Stimulated activated naive CD8-positive, alpha-beta T cell treated with anti-CD3 and anti-CD28 coated beads, Interleukin-15, amount 100 ng/mL, for 72 hours (primary cell): ENCODE measurements at regions not wholly inside any gene's neighbourhood (a gene's known extent, or its start where the extent isn't known, plus 50 kb on each side); places are given as distances from the start of the nearest gene placed in this dataset.
A peak's percentile ranks its signal among the peaks of the same experiment; 100 is the strongest.

Experiments
- ATAC-seq: fragments of 150-1000 bp; cut with Tn5 transposase; 2 replicates; pipeline ENCODE4 v1.10.0; 2021; ENCODE audit warnings: mild to moderate bottlenecking, moderate library complexity
- DNase-seq, 2 donors: peaks; one replicate each; pipeline ENCODE4 v3.0.0; 2021 to 2022
- H3K27ac Mint-ChIP-seq, 2 donors: one replicate each; pipeline ENCODE4 v1.8.0; 2022; ENCODE audit warnings: mild to moderate bottlenecking in 2 of 2, mixed read lengths in 2 of 2, moderate library complexity in 2 of 2
- H3K27me3 Mint-ChIP-seq: one replicate; pipeline ENCODE4 v1.8.0; 2022; ENCODE audit warnings: mixed read lengths
- H3K4me1 Mint-ChIP-seq: one replicate; pipeline ENCODE4 v1.8.0; 2022; ENCODE audit warnings: mild to moderate bottlenecking, mixed read lengths
- H3K4me3 Mint-ChIP-seq, 2 donors: one replicate each; pipeline ENCODE4 v1.8.0; 2022; ENCODE audit warnings: mild to moderate bottlenecking in 2 of 2, mixed read lengths in 2 of 2, moderate library complexity in 1 of 2
- H3K9me3 Mint-ChIP-seq, 2 donors: one replicate each; pipeline ENCODE4 v1.8.0; 2022; ENCODE audit warnings: mixed read lengths in 2 of 2

GRCh38 chr15:27677951-27678350 lies 421.2 kb downstream of the OCA2 start:
- DNase-seq (no peak), ATAC-seq (no peak)
- H3K27ac Mint-ChIP-seq: peak overlapping the region in 1 of 2 donors; percentile 13
- H3K4me1 Mint-ChIP-seq: no peaks in the 10 kb centered on the region
- no peak overlapping the region for H3K4me3 Mint-ChIP-seq
- peaks cover 0 to 8% of the 10 kb centered on the region in 2 donors for H3K9me3 Mint-ChIP-seq
- H3K27me3 Mint-ChIP-seq: peaks cover 8% of the 10 kb centered on the region

- Mint-ChIP-seq H3K4me1 (no peaks in the 10 kb centered on the region), H3K4me3 (no peak overlapping the region), H3K27ac (no peak overlapping the region), H3K9me3 (peaks cover 0 to 3% of the 10 kb centered on the region in 2 donors), H3K27me3 (peaks cover 2% of the 10 kb centered on the region)
- ATAC-seq (no peak), DNase-seq (no peak)
Measured at GRCh38 chr15:27676647-27677046, 422.5 kb downstream of the OCA2 start.

DNA sequence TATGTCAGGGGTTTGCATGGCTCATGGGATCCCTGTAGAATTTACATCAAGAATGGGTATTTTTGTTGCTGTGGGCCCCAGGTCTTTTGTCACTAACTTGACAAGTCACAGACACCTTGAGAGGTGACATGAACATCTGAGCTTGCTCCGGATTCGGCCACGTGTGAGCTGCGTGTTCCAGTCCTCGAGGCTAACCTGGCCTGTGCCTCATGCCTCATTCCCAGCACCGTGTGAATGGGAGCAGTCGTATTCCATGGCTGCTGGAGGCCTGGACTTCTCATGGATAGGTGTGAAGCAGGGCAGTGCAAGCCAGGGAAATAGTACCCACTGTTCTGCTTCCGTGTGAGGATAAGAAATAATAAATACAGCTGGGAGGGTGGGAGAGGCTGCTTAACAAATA lies 423.5 kb downstream of the OCA2 start:
- ATAC-seq: no peak
- Mint-ChIP-seq H3K9me3 (no peaks in the 10 kb centered on the region), H3K4me3 (no peak overlapping the region), H3K27me3 (no peaks in the 10 kb centered on the region), H3K27ac (no peak overlapping the region), H3K4me1 (no peaks in the 10 kb centered on the region)
- no peak for DNase-seq

GRCh38 chr15:27674826-27675225 lies 424.3 kb downstream of the OCA2 start:
- Mint-ChIP-seq H3K27me3 (no peaks in the 10 kb centered on the region), H3K4me1 (no peaks in the 10 kb centered on the region), H3K9me3 (no peaks in the 10 kb centered on the region), H3K4me3 (no peak overlapping the region), H3K27ac (no peak overlapping the region)
- no peak for ATAC-seq
- DNase-seq: no peak

GRCh38 chr15:27673766-27674445 lies 425.2 kb downstream of the OCA2 start:
- DNase-seq (no peak), ATAC-seq (no peak)
- Mint-ChIP-seq H3K27ac (no peak overlapping the region), H3K9me3 (no peaks in the 10 kb centered on the region), H3K4me1 (no peaks in the 10 kb centered on the region), H3K27me3 (no peaks in the 10 kb centered on the region), H3K4me3 (no peak overlapping the region)

DNA sequence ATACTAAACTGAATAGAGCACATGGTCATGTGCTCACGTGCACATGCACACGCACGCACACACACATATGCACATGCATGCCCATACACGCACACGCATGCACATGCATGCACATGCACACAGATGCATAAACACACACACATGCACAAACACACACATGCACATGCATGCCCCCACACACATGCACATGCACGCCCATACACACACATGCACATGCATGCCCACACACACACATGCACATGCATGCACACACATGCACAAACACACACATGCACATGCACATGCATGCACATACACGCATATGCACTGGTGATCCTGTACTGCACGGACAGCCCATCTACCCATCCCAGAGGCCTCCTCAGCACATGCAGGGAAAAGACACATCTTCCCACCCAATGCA lies 426.6 kb downstream of the OCA2 start:
- DNase-seq (no peak), ATAC-seq (no peak)
- no peak overlapping the region for H3K27ac Mint-ChIP-seq
- no peak overlapping the region for H3K4me3 Mint-ChIP-seq
- no peaks in the 10 kb centered on the region for H3K4me1 Mint-ChIP-seq
- H3K9me3 Mint-ChIP-seq: no peaks in the 10 kb centered on the region
- H3K27me3 Mint-ChIP-seq: no peaks in the 10 kb centered on the region

DNA sequence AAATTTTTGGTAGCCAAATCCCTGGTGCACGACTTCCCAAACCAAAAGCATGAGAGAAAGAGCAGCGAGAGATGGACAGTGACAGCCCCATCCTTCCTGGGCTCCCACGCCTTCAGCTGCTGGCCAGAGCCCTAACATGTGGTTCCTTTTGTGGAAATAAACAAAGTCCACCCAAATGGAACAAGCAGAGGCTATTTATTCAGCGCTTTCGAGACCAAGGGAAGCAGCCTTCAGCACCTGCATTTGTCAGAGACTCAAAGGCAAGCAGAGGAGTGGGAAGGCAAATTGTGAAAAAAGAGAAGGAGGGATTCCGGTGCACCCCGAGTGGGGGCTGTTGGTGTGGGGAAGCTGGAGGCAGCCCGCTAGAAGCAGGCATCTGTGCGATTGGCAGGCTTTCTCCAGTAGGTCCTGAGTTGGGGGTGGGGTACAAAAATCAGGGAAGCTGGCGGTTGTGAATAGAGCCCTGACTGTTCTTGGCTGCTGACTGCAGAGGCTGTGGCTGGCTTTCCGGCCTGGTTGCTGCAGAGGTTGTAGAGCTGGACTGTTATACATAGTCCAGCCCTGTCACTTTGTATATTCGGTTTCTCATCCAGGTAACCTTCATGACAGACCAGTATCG lies 427.2 kb downstream of the OCA2 start:
- Mint-ChIP-seq H3K27ac (no peak overlapping the region), H3K4me1 (no peaks in the 10 kb centered on the region), H3K9me3 (no peaks in the 10 kb centered on the region), H3K27me3 (no peaks in the 10 kb centered on the region), H3K4me3 (no peak overlapping the region)
- ATAC-seq (no peak), DNase-seq (no peak)

DNA sequence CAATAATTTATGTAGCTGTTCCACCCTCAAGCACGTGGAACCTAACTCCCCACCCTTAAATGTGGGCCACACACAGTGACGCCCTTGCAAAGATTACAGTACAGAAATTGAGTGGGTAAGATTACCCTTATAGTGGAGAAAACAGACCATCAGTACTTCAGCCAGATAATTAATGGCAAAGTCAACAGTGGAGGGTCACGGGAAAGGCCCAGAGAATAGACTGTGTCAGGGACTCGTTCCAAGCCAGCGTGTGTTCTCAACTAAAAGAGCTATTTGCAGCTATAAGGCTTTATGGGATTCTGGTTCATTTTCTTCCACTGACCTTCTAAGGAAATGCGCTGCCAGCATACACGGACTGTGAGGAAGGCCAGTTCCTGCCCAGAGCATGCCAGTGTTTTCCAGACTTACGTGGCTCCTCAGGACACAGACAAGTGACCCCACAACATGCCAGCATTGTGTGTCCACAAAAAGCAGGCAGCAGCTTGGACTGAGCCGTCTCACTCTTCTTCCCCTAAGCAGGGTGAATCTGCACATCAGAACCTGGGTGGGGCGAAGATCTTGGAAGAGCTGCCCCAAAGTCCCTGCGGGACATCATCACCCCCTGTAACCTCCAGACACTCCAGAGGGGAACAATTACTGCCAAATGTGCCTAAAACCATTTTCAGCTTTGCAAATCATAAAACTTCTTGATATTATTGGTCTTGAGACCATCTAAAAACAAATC lies 428.5 kb downstream of the OCA2 start:
- Mint-ChIP-seq H3K27me3 (no peaks in the 10 kb centered on the region), H3K4me3 (no peak overlapping the region), H3K4me1 (no peaks in the 10 kb centered on the region), H3K27ac (no peak overlapping the region), H3K9me3 (no peaks in the 10 kb centered on the region)
- DNase-seq (no peak), ATAC-seq (no peak)

DNA sequence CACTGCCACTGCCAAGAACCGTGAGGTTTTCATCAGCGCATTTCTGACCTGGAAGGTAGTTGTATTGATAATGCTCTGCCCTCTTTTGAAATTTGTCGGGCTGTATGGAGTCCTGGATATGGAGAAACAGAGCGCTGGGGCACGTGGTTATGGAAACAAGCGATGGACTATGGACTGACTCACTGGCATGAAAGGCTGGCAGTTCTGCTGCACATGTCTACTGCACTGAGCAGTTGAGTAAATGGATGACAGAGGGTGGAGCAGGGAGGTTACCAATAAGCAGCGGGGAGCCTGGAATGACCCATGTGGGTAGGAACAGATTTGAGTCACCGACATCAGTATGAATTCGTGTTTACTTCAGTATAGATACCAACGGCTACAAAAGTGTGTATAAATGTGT lies 429.5 kb downstream of the OCA2 start:
- DNase-seq: no peak
- no peaks in the 10 kb centered on the region for H3K9me3 Mint-ChIP-seq
- ATAC-seq: no peak
- no peaks in the 10 kb centered on the region for H3K27me3 Mint-ChIP-seq
- no peak overlapping the region for H3K27ac Mint-ChIP-seq
- H3K4me1 Mint-ChIP-seq: no peaks in the 10 kb centered on the region
- no peak overlapping the region for H3K4me3 Mint-ChIP-seq

DNA sequence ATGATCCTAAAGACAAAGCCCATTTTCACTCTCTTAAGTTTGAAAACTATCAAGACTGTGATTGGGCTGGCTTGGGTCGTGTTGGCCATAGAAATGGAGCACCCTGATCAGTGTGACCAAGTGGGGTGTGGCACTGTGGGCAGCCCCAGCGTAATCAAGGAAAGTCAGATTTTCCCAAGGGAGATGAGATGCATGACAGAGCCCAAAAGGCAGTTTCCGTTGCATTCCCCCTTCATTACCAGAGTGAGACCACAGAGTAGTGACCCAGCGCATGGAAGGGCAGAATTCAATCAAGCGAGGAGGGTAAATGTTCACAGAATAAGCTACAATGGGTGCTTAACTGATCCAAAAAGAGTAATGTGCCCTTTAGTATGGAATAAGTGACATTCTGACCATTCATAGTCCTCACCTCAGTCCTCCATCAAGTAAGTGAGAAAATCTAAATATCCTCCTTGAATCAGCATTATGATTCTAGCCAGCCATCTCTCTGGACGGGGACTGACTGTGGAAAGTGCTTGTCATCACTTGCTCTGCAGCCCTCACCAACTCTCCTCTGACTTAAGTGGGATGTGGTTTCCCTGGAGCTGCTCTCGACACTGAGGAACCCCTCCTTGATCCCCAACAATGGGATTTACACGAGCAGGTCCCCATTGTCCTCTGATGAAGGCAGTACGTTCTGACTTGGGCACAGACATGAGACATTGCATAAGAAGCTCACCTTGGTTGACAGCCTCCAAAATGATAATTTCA lies 430.5 kb downstream of the OCA2 start:
- ATAC-seq (no peak), DNase-seq (no peak)
- no peak overlapping the region for H3K4me3 Mint-ChIP-seq
- H3K27me3 Mint-ChIP-seq: no peaks in the 10 kb centered on the region
- H3K9me3 Mint-ChIP-seq: no peaks in the 10 kb centered on the region
- no peaks in the 10 kb centered on the region for H3K4me1 Mint-ChIP-seq
- H3K27ac Mint-ChIP-seq: no peak overlapping the region

- H3K9me3 Mint-ChIP-seq: no peaks in the 10 kb centered on the region
- ATAC-seq: no peak
- no peak overlapping the region for H3K4me3 Mint-ChIP-seq
- H3K27me3 Mint-ChIP-seq: no peaks in the 10 kb centered on the region
- no peak for DNase-seq
- no peaks in the 10 kb centered on the region for H3K4me1 Mint-ChIP-seq
- no peak overlapping the region for H3K27ac Mint-ChIP-seq
Measured at GRCh38 chr15:27665002-27665401, 434.1 kb downstream of the OCA2 start.

GRCh38 chr15:27662892-27663291 lies 436.2 kb downstream of the OCA2 start:
- DNase-seq (no peak), ATAC-seq (no peak)
- no peak overlapping the region for H3K4me3 Mint-ChIP-seq
- no peaks in the 10 kb centered on the region for H3K9me3 Mint-ChIP-seq
- H3K27ac Mint-ChIP-seq: no peak overlapping the region
- H3K27me3 Mint-ChIP-seq: no peaks in the 10 kb centered on the region
- H3K4me1 Mint-ChIP-seq: no peaks in the 10 kb centered on the region

GRCh38 chr15:27660676-27661075 lies 438.4 kb downstream of the OCA2 start:
- Mint-ChIP-seq H3K4me1 (no peaks in the 10 kb centered on the region), H3K9me3 (no peaks in the 10 kb centered on the region), H3K27ac (no peak overlapping the region), H3K4me3 (no peak overlapping the region), H3K27me3 (no peaks in the 10 kb centered on the region)
- DNase-seq (no peak), ATAC-seq (no peak)

- DNase-seq (no peak), ATAC-seq (no peak)
- H3K4me1 Mint-ChIP-seq: no peaks in the 10 kb centered on the region
- H3K27ac Mint-ChIP-seq: no peak overlapping the region
- no peak overlapping the region for H3K4me3 Mint-ChIP-seq
- peaks cover 0 to 7% of the 10 kb centered on the region in 2 donors for H3K9me3 Mint-ChIP-seq
- no peaks in the 10 kb centered on the region for H3K27me3 Mint-ChIP-seq
Measured at GRCh38 chr15:27656296-27656987, 442.7 kb downstream of the OCA2 start.

GRCh38 chr15:27655056-27655455 lies 444.1 kb downstream of the OCA2 start:
- ATAC-seq (no peak), DNase-seq (no peak)
- Mint-ChIP-seq H3K4me1 (no peaks in the 10 kb centered on the region), H3K27ac (no peak overlapping the region), H3K27me3 (no peaks in the 10 kb centered on the region), H3K9me3 (peaks cover 0 to 14% of the 10 kb centered on the region in 2 donors), H3K4me3 (no peak overlapping the region)
